ENCODE measurements at regions not wholly inside any gene's neighbourhood (a gene's known extent, or its start where the extent isn't known, plus 50 kb on each side); places are given as distances from the start of the nearest gene placed in this dataset.

DNA sequence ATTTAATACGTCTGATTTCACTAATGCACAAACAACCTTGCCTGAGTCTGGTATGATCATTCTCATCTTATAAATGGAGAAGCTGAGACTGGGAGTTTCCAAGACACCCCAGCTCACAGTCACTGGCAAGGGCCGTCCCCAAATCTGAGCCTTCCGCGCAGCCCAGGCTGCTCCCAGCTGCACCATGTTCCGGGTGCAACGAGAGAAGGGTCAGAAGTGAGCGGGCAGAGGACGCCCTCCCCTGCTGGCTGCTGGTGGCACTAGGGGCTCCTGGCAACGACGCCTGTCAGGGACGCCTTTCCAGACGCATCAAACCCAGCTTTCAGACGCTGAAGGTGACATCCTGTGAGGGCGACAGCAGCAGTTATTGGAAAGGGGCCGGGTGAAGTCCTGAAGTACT is 115.3 kb upstream of the PROKR2 start:
- Histone ChIP-seq H3K27me3 (ENCODE audit: insufficient read depth, low read length) (peaks cover 91% of the 10 kb centered on the region), H3K27ac (ENCODE audit: low read depth, low read length) (no peak overlapping the region), H2AFZ (ENCODE audit: low read length, unreplicated experiment) (no peak overlapping the region), H3K79me2 (ENCODE audit: control insufficient read depth, insufficient read depth, low read length, unreplicated experiment) (no peaks in the 10 kb centered on the region), H3K4me3 (ENCODE audit: low read depth, low read length) (no peak overlapping the region), H3K36me3 (ENCODE audit: insufficient read depth, low read length) (no peaks in the 10 kb centered on the region), H3K4me1 (ENCODE audit: control insufficient read depth, insufficient read depth, low read length, unreplicated experiment) (no peaks in the 10 kb centered on the region)

DNA sequence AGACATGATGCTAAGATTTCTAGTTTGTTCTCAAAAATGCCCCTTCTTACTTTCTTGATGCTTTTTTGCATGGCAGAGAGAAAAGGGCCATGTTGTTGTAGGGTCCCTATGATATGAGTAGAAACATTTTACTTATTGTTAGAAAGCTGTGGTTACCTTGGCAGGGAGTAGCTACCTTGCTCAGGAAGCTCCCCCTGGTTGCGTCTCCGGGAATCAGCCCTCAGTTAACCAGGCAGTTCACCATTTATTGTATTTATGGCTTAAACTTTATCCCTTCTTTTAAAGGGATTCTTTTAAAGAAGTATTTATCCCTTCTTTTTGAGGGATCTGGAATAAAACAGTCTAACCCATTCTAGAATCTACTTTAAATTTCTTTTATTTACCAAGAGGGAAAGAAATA is 113.9 kb upstream of the PROKR2 start:
- Histone ChIP-seq H3K27me3 (ENCODE audit: insufficient read depth, low read length) (peaks cover 92% of the 10 kb centered on the region), H2AFZ (ENCODE audit: low read length, unreplicated experiment) (no peak overlapping the region), H3K4me3 (ENCODE audit: low read depth, low read length) (no peak overlapping the region), H3K27ac (ENCODE audit: low read depth, low read length) (no peak overlapping the region), H3K79me2 (ENCODE audit: control insufficient read depth, insufficient read depth, low read length, unreplicated experiment) (no peaks in the 10 kb centered on the region), H3K36me3 (ENCODE audit: insufficient read depth, low read length) (no peaks in the 10 kb centered on the region), H3K4me1 (ENCODE audit: control insufficient read depth, insufficient read depth, low read length, unreplicated experiment) (no peaks in the 10 kb centered on the region)

DNA sequence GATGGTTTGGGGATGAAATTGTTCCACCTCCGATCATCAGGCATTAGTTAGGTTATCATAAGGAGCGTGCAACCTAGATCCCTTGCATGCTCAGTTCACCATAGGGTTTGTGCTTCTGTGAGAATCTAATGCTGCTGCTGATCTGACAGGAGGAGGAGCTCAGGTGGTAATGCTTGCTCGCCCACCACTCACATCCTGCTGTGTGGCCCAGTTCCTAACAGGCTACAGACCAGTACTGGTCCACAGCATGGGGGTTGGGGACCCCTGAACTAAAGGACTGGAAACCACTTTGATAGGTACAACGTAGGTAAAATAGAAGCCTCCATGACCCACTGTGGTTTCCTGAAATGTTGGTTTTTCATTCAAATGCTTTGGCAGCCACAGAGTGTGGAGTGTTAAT is 109.3 kb upstream of the PROKR2 start:
- Histone ChIP-seq H3K4me1 (ENCODE audit: control insufficient read depth, insufficient read depth, low read length, unreplicated experiment) (no peaks in the 10 kb centered on the region), H3K36me3 (ENCODE audit: insufficient read depth, low read length) (no peaks in the 10 kb centered on the region), H3K27ac (ENCODE audit: low read depth, low read length) (no peak overlapping the region), H3K4me3 (ENCODE audit: low read depth, low read length) (no peak overlapping the region), H2AFZ (ENCODE audit: low read length, unreplicated experiment) (no peak overlapping the region), H3K79me2 (ENCODE audit: control insufficient read depth, insufficient read depth, low read length, unreplicated experiment) (no peaks in the 10 kb centered on the region), H3K27me3 (ENCODE audit: insufficient read depth, low read length) (peaks cover 79% of the 10 kb centered on the region)

DNA sequence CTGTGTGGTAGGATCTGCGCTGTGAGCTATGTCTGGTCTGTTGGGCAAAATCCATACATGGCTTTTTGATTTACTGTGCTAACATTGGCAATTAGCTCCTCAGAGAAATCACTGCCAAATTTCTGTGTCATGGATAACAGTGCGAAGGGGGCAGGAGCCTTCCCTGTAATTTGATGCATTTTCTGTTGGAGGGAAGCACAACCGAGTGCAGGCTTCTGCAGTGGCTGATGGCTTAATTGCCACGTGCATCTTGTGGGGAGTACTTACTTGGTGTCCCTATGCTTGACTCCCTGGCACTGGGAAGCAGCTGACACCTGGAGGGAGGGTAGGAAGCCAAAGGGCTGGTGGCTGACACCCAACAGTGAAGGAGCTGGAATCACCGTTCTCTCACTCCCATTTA is 99.3 kb upstream of the PROKR2 start:
- no peak overlapping the region for H3K27ac ChIP-seq (ENCODE audit: low read depth, low read length)
- H3K4me3 ChIP-seq (ENCODE audit: low read depth, low read length) = no peak overlapping the region
- H3K27me3 ChIP-seq (ENCODE audit: insufficient read depth, low read length) = peaks cover 70% of the 10 kb centered on the region
- no peaks in the 10 kb centered on the region for H3K36me3 ChIP-seq (ENCODE audit: insufficient read depth, low read length)
- H3K79me2 ChIP-seq (ENCODE audit: control insufficient read depth, insufficient read depth, low read length, unreplicated experiment) = no peaks in the 10 kb centered on the region
- no peaks in the 10 kb centered on the region for H3K4me1 ChIP-seq (ENCODE audit: control insufficient read depth, insufficient read depth, low read length, unreplicated experiment)
- H2AFZ ChIP-seq (ENCODE audit: low read length, unreplicated experiment) = no peak overlapping the region

DNA sequence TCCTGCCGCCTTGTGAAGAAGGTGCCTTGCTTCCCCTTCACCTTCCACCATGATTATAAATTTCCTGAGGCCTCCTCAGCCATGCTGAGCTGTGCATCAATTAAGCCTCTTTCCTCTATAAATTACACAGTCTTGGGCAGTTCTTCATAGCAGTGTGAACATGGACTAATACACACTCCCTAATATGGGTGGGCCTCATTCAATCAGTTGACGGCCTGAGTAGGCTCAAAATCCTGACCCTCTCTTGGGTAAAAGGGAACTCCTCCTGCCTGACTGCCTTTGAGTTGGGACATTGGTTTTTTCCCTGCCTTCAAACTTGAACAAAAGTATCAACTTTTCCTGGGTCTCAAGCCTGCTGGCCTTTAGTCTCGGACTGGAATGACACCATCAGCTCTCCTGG is 96.6 kb upstream of the PROKR2 start:
- Histone ChIP-seq H3K27ac (ENCODE audit: low read depth, low read length) (no peak overlapping the region), H3K36me3 (ENCODE audit: insufficient read depth, low read length) (no peaks in the 10 kb centered on the region), H3K27me3 (ENCODE audit: insufficient read depth, low read length) (peaks cover 87% of the 10 kb centered on the region), H3K79me2 (ENCODE audit: control insufficient read depth, insufficient read depth, low read length, unreplicated experiment) (no peaks in the 10 kb centered on the region), H3K4me3 (ENCODE audit: low read depth, low read length) (no peak overlapping the region), H3K4me1 (ENCODE audit: control insufficient read depth, insufficient read depth, low read length, unreplicated experiment) (no peaks in the 10 kb centered on the region), H2AFZ (ENCODE audit: low read length, unreplicated experiment) (no peak overlapping the region)

DNA sequence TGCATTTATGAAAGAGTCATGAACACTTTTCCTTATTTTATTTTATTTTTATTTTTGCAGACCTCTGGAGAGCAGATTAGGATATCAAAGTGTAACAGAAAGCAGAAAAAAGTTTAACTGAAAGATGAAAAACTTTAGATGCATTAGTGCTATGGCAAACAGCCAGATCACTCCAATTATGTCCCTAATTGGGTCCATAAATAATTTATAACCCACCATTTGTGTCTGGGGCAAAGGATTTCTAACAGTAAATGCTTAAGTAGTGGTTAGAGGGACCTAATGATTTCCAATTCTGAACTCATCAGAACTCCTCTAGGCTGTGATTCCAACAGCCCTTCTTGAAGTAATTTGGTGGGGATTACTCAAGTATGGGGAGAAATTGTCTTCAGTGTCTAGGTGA is 93.7 kb upstream of the PROKR2 start:
- peaks cover 97% of the 10 kb centered on the region for H3K27me3 ChIP-seq (ENCODE audit: insufficient read depth, low read length)
- no peaks in the 10 kb centered on the region for H3K4me1 ChIP-seq (ENCODE audit: control insufficient read depth, insufficient read depth, low read length, unreplicated experiment)
- H2AFZ ChIP-seq (ENCODE audit: low read length, unreplicated experiment) = no peak overlapping the region
- H3K4me3 ChIP-seq (ENCODE audit: low read depth, low read length) = no peak overlapping the region
- H3K36me3 ChIP-seq (ENCODE audit: insufficient read depth, low read length) = no peaks in the 10 kb centered on the region
- no peaks in the 10 kb centered on the region for H3K79me2 ChIP-seq (ENCODE audit: control insufficient read depth, insufficient read depth, low read length, unreplicated experiment)
- no peak overlapping the region for H3K27ac ChIP-seq (ENCODE audit: low read depth, low read length)

DNA sequence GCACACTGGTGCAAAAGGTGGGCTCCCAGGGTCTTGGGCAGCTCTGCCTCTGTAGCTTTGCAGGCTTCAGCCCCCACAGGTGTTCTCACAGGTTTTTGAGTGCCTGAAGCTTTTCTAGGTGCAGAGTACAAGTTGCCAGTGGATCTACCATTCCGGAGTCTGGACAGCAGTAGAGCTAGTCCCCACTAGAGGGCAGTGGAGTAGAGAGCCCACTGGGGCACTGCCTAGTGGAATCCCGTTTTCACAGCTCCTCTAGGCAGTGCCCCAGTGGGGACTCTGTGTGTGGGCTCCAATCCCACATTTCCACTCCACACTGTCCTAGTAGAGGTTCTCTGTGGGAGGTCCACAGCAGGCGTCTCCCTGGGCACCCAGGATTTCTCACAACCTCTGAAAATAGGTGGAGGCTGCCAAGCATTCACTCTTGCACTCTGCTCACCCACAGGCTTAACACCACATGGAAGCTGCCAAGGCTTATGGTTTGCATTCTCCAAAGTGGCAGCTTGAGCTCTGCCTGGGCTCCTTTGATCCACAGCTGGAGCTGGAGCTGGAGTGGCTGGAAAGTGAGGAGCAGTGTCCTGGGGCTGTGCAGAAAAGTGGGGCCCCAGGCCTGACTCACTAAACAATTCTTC is 86.3 kb upstream of the PROKR2 start:
- peaks cover 54% of the 10 kb centered on the region for H3K27me3 ChIP-seq (ENCODE audit: insufficient read depth, low read length)
- H3K27ac ChIP-seq (ENCODE audit: low read depth, low read length) = no peak overlapping the region

DNA sequence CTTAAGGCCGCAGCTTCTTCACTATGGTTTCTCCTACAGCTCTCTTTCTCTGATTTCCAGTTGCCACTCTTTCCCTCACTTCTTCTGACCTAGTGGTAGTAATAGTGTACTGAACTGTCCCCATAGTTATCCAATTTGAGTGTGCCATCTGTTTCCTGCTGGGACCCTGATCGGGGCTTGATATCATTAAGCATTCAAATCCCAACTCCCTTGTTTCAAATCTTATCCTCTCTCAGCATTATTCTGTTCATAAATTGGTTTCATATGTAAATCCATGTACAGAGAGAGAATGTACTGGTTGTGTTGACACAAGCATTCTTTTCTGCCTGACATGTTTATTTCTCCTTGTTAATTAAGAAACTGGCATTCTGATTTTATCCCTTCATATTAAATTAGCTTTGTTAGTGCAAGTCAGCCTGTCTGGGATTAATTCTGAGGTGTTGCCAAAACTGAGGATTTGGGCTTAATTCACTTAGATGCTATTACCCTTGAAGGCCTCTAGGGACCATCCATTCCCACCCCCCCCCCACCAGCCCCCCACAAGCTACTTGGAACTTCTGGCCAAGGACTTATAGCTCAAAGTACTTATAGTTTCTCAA is 84.6 kb upstream of the PROKR2 start:
- Histone ChIP-seq H3K27ac (ENCODE audit: low read depth, low read length) (no peak overlapping the region), H3K4me3 (ENCODE audit: low read depth, low read length) (no peak overlapping the region), H3K79me2 (ENCODE audit: control insufficient read depth, insufficient read depth, low read length, unreplicated experiment) (no peaks in the 10 kb centered on the region), H3K36me3 (ENCODE audit: insufficient read depth, low read length) (no peaks in the 10 kb centered on the region), H3K4me1 (ENCODE audit: control insufficient read depth, insufficient read depth, low read length, unreplicated experiment) (no peaks in the 10 kb centered on the region), H2AFZ (ENCODE audit: low read length, unreplicated experiment) (no peak overlapping the region), H3K27me3 (ENCODE audit: insufficient read depth, low read length) (peaks cover 44% of the 10 kb centered on the region)

More for the DNA sequence above, 86.3 kb upstream of the PROKR2 start:
- Histone ChIP-seq H2AFZ (ENCODE audit: low read length, unreplicated experiment) (no peak overlapping the region), H3K4me3 (ENCODE audit: low read depth, low read length) (no peak overlapping the region), H3K4me1 (ENCODE audit: control insufficient read depth, insufficient read depth, low read length, unreplicated experiment) (no peaks in the 10 kb centered on the region), H3K79me2 (ENCODE audit: control insufficient read depth, insufficient read depth, low read length, unreplicated experiment) (no peaks in the 10 kb centered on the region), H3K36me3 (ENCODE audit: insufficient read depth, low read length) (no peaks in the 10 kb centered on the region)

DNA sequence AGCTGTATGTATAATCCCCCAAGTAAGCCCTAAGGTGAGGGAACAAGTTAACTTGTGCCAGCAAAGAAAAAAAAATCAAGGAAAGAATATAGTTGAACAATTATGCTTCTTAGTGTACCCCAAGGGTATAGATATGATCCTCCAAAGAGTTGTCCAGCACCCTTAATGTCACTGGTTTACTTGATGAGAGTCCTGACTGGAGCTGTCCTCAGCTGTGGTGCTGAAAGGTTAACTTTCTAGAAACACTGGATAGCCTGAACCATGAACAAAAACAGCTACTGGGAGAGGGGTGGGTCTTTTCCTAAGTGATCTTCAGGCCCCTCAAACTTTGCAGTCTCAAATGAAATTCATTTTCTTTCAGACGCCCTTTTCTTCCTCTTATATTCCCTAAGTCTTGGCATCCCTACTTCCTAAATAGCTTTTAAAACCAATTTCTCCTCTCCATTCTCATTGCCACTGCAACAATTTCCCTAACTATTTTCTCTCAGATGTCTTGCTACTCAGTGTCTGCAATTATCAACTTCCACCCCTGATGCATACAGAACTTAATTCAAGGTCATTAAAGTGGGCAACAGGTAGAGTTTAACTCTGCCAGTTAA is 83.5 kb upstream of the PROKR2 start:
- Histone ChIP-seq H3K36me3 (ENCODE audit: insufficient read depth, low read length) (no peaks in the 10 kb centered on the region), H3K27ac (ENCODE audit: low read depth, low read length) (no peak overlapping the region), H3K27me3 (ENCODE audit: insufficient read depth, low read length) (peaks cover 43% of the 10 kb centered on the region), H3K79me2 (ENCODE audit: control insufficient read depth, insufficient read depth, low read length, unreplicated experiment) (no peaks in the 10 kb centered on the region), H2AFZ (ENCODE audit: low read length, unreplicated experiment) (no peak overlapping the region), H3K4me1 (ENCODE audit: control insufficient read depth, insufficient read depth, low read length, unreplicated experiment) (no peaks in the 10 kb centered on the region), H3K4me3 (ENCODE audit: low read depth, low read length) (no peak overlapping the region)

DNA sequence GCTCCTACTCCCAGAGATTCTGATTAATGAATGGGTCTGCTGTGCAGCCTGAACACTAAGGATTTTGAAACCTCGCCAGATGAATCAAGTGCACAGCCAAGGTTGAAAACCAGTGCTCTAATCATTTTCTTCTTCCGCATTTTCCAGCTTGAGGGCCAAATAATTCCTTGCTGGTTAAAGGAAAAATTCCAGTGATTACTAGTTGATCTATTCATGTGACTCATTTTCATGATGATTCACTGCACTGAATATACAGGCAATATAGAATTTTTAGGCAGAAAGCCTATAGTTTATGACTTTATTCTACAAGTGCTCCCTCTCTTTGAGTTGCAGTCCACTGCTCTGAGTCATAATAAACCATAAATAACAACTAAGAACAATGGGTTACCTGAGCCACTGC is 80.6 kb upstream of the PROKR2 start:
- Histone ChIP-seq H3K4me3 (ENCODE audit: low read depth, low read length) (no peak overlapping the region), H3K4me1 (ENCODE audit: control insufficient read depth, insufficient read depth, low read length, unreplicated experiment) (no peaks in the 10 kb centered on the region), H2AFZ (ENCODE audit: low read length, unreplicated experiment) (no peak overlapping the region), H3K36me3 (ENCODE audit: insufficient read depth, low read length) (no peaks in the 10 kb centered on the region), H3K27ac (ENCODE audit: low read depth, low read length) (no peak overlapping the region), H3K79me2 (ENCODE audit: control insufficient read depth, insufficient read depth, low read length, unreplicated experiment) (no peaks in the 10 kb centered on the region), H3K27me3 (ENCODE audit: insufficient read depth, low read length) (peaks cover 49% of the 10 kb centered on the region)

Data from ACC112 (cell line).